Stimulated activated CD4-positive, alpha-beta T cell treated with anti-CD3 and anti-CD28 coated beads, Interleukin-2, amount 100 ng/mL, for 4 hours (primary cell): ENCODE measurements at regions not wholly inside any gene's neighbourhood (a gene's known extent, or its start where the extent isn't known, plus 50 kb on each side); places are given as distances from the start of the nearest gene placed in this dataset.

Source experiments
- DNase-seq: peaks from one replicate; pipeline ENCODE4 v3.0.0-alpha.2; 2020; ENCODE audit warnings: low read depth

- DNase-seq, result no peak
These were observed 141.9 kb downstream of the SLC4A3 start for GRCh38 chr2:219769090-219769910.

GRCh38 chr2:219772103-219772635 lies 144.7 kb downstream of the SLC4A3 start:
- DNase-seq, result no peak

GRCh38 chr2:219772697-219773096 lies 145.3 kb downstream of the SLC4A3 start:
- DNase-seq, result no peak

- no peak for DNase-seq
These were observed 148.1 kb downstream of the SLC4A3 start for GRCh38 chr2:219775506-219775905.

- no peak for DNase-seq
These were observed 150.0 kb downstream of the SLC4A3 start for GRCh38 chr2:219777388-219777787.

- no peak for DNase-seq
These were observed 150.8 kb downstream of the SLC4A3 start for GRCh38 chr2:219778189-219778588.

GRCh38 chr2:219782737-219783348 lies 155.4 kb downstream of the SLC4A3 start:
- no peak for DNase-seq

- DNase-seq, result no peak
These were observed 156.0 kb downstream of the SLC4A3 start for GRCh38 chr2:219783359-219783975.

GRCh38 chr2:219784178-219784577 lies 156.7 kb downstream of the SLC4A3 start:
- DNase-seq, result no peak

- no peak for DNase-seq
These were observed 162.0 kb downstream of the SLC4A3 start for GRCh38 chr2:219789476-219789875.

- no peak for DNase-seq
These were observed 165.0 kb downstream of the SLC4A3 start for GRCh38 chr2:219792446-219792845.

GRCh38 chr2:219798430-219798829 lies 171.0 kb downstream of the SLC4A3 start:
- no peak for DNase-seq

- DNase-seq, result no peak
These were observed 175.9 kb downstream of the SLC4A3 start for GRCh38 chr2:219803294-219803693.

GRCh38 chr2:219810895-219811294 lies 183.5 kb downstream of the SLC4A3 start:
- DNase-seq, result no peak

GRCh38 chr2:219812672-219813071 lies 185.2 kb downstream of the SLC4A3 start:
- no peak for DNase-seq

- no peak for DNase-seq
These were observed 193.3 kb downstream of the SLC4A3 start for GRCh38 chr2:219820767-219821166.

- DNase-seq, result no peak
These were observed 196.1 kb downstream of the SLC4A3 start for GRCh38 chr2:219823574-219823973.

GRCh38 chr2:219824996-219825395 lies 197.6 kb downstream of the SLC4A3 start:
- DNase-seq, result no peak

- no peak for DNase-seq
These were observed 200.7 kb downstream of the SLC4A3 start for GRCh38 chr2:219828127-219828526.

GRCh38 chr2:219829667-219830352 lies 202.4 kb downstream of the SLC4A3 start:
- DNase-seq, result no peak

- no peak for DNase-seq
These were observed 202.9 kb downstream of the SLC4A3 start for GRCh38 chr2:219830353-219830738.

- DNase-seq, result no peak
These were observed 204.5 kb downstream of the SLC4A3 start for GRCh38 chr2:219831957-219832356.
